Endothelial cell (in vitro differentiated cells): ENCODE measurements at regions not wholly inside any gene's neighbourhood (a gene's known extent, or its start where the extent isn't known, plus 50 kb on each side); places are given as distances from the start of the nearest gene placed in this dataset.

Experiments used
- DNase-seq: peaks from one replicate; pipeline ENCODE4 v3.0.0; 2021; ENCODE audit warnings: low spot score
- H3K27ac Mint-ChIP-seq: one replicate; pipeline ENCODE4 v1.8.0; 2021; ENCODE audit warnings: mixed read lengths, inconsistent platforms; ENCODE audit not compliant: unreplicated experiment
- H3K27me3 Mint-ChIP-seq: one replicate; pipeline ENCODE4 v1.8.0; 2021; ENCODE audit warnings: mild to moderate bottlenecking, moderate library complexity, mixed read lengths, inconsistent platforms; ENCODE audit not compliant: unreplicated experiment
- H3K36me3 Mint-ChIP-seq: one replicate; pipeline ENCODE4 v1.8.0; 2021; ENCODE audit warnings: mild to moderate bottlenecking, low read depth, mixed read lengths, inconsistent platforms; ENCODE audit not compliant: unreplicated experiment
- H3K4me1 Mint-ChIP-seq: one replicate; pipeline ENCODE4 v1.8.0; 2021; ENCODE audit warnings: mild to moderate bottlenecking, mixed read lengths, inconsistent platforms; ENCODE audit not compliant: unreplicated experiment
- H3K4me3 Mint-ChIP-seq: one replicate; pipeline ENCODE4 v1.8.0; 2021; ENCODE audit warnings: mild to moderate bottlenecking, mixed read lengths, inconsistent platforms; ENCODE audit not compliant: unreplicated experiment
- H3K9me3 Mint-ChIP-seq: one replicate; pipeline ENCODE4 v1.8.0; 2021; ENCODE audit warnings: mixed read lengths, inconsistent platforms; ENCODE audit not compliant: unreplicated experiment
- TF ChIP-seq, protein P1 (sequence below): fragments of 200-600 bp; sonication (generic); IDR thresholded peaks from one replicate; pipeline ENCODE4 v1.5.0; 2021; ENCODE audit warnings: antibody characterized with exemption; ENCODE audit not compliant: unreplicated experiment

DNA sequence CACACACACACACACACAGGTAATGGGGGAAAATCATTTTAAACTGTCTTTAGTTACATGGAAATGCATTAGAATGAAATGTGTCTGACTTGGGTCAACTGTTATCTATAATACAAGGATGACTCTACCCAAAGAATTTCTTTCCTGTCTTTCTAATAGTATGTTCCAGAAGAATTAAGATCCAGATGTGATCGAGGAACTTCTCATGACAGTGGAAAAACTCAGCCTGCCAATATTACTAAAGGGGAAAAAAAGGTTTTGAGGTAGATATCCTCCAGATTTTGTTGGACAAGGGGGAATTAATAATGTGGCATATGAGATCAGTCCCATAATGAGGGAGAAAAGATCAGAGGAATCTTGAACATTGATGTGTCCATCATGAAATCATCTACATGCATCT lies 190.6 kb upstream of the MAP3K1 start:
- DNase-seq: no peak
- TF ChIP-seq, protein P1, sequence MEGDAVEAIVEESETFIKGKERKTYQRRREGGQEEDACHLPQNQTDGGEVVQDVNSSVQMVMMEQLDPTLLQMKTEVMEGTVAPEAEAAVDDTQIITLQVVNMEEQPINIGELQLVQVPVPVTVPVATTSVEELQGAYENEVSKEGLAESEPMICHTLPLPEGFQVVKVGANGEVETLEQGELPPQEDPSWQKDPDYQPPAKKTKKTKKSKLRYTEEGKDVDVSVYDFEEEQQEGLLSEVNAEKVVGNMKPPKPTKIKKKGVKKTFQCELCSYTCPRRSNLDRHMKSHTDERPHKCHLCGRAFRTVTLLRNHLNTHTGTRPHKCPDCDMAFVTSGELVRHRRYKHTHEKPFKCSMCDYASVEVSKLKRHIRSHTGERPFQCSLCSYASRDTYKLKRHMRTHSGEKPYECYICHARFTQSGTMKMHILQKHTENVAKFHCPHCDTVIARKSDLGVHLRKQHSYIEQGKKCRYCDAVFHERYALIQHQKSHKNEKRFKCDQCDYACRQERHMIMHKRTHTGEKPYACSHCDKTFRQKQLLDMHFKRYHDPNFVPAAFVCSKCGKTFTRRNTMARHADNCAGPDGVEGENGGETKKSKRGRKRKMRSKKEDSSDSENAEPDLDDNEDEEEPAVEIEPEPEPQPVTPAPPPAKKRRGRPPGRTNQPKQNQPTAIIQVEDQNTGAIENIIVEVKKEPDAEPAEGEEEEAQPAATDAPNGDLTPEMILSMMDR: no peak
- no peak overlapping the region for H3K4me3 Mint-ChIP-seq
- peaks cover under 1% of the 10 kb centered on the region for H3K9me3 Mint-ChIP-seq
- H3K4me1 Mint-ChIP-seq: no peaks in the 10 kb centered on the region
- peaks cover 4% of the 10 kb centered on the region for H3K36me3 Mint-ChIP-seq
- H3K27ac Mint-ChIP-seq: no peak overlapping the region
- H3K27me3 Mint-ChIP-seq: peaks cover 2% of the 10 kb centered on the region

- peaks cover 2% of the 10 kb centered on the region for H3K27me3 Mint-ChIP-seq
- TF ChIP-seq, protein P1: no peak
- no peak for DNase-seq
- no peaks in the 10 kb centered on the region for H3K36me3 Mint-ChIP-seq
- no peaks in the 10 kb centered on the region for H3K4me1 Mint-ChIP-seq
- H3K27ac Mint-ChIP-seq: no peak overlapping the region
- no peak overlapping the region for H3K4me3 Mint-ChIP-seq
- no peaks in the 10 kb centered on the region for H3K9me3 Mint-ChIP-seq
Measured at GRCh38 chr5:56622141-56622540, 193.2 kb upstream of the MAP3K1 start.

- peaks cover 7% of the 10 kb centered on the region for H3K4me1 Mint-ChIP-seq
- DNase-seq: no peak
- H3K4me3 Mint-ChIP-seq: no peak overlapping the region
- TF ChIP-seq, protein P1: no peak
- H3K27me3 Mint-ChIP-seq: peaks cover 2% of the 10 kb centered on the region
- H3K9me3 Mint-ChIP-seq: no peaks in the 10 kb centered on the region
- H3K27ac Mint-ChIP-seq: no peak overlapping the region
- H3K36me3 Mint-ChIP-seq: no peaks in the 10 kb centered on the region
Measured at GRCh38 chr5:56620903-56621677, 194.3 kb upstream of the MAP3K1 start.

- no peaks in the 10 kb centered on the region for H3K27me3 Mint-ChIP-seq
- no peaks in the 10 kb centered on the region for H3K9me3 Mint-ChIP-seq
- no peak for DNase-seq
- H3K27ac Mint-ChIP-seq: no peak overlapping the region
- TF ChIP-seq, protein P1: no peak
- no peaks in the 10 kb centered on the region for H3K36me3 Mint-ChIP-seq
- H3K4me3 Mint-ChIP-seq: no peak overlapping the region
- peaks cover 15% of the 10 kb centered on the region for H3K4me1 Mint-ChIP-seq
Measured at GRCh38 chr5:56617998-56618397, 197.4 kb upstream of the MAP3K1 start.

DNA sequence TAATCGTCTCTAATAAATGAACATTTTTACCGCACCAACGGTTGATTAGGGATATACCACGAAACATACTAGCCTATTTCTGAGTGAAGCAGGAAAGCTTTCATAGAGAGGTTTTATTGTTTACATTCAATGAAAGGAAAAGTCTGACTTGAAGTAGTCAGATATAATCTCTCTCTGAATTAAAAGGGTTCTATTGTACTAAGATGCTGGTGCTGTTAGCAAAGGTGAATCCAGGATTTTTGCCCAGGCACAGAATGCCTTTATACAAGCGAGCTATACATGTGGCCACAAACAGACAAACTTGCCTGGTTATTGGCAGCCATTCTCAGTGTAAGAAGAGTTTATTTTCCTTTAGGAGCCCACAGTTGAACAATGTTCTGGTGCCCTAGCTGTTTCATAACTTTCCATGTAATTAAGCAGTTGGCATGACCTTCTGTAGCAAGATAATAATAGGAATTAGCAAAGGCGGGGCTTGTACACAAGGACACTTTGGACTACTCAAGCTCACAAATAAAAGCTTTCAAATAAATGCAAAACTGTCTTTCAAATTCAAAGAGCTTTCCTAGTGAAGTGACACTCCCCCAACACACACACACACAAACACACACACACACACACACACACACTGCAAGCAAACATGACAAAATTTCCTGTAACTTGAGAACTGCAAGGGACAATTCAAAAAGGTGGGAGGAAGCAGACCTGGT lies 198.7 kb upstream of the MAP3K1 start:
- H3K4me1 Mint-ChIP-seq: peaks cover 19% of the 10 kb centered on the region

More for the DNA sequence above, 198.7 kb upstream of the MAP3K1 start:
- TF ChIP-seq, protein P1: no peak
- no peaks in the 10 kb centered on the region for H3K36me3 Mint-ChIP-seq
- no peak for DNase-seq
- H3K4me3 Mint-ChIP-seq: no peak overlapping the region
- no peaks in the 10 kb centered on the region for H3K9me3 Mint-ChIP-seq
- H3K27me3 Mint-ChIP-seq: no peaks in the 10 kb centered on the region
- H3K27ac Mint-ChIP-seq: no peak overlapping the region
